Esophagus muscularis mucosa (tissue), 4 donors: ENCODE measurements at regions not wholly inside any gene's neighbourhood (a gene's known extent, or its start where the extent isn't known, plus 50 kb on each side); places are given as distances from the start of the nearest gene placed in this dataset.

Experiments
- CTCF ChIP-seq, 3 experiments: fragments of 200-600 bp in 2 of 3; fragments of 450-650 bp in 1 of 3; sonication (generic) in 2 of 3; IDR thresholded peaks; one replicate each; pipeline ENCODE4 v1.5.1; 2017 to 2019; ENCODE audit warnings: antibody characterized with exemption in 3 of 3, mild to moderate bottlenecking in 2 of 3, moderate library complexity in 1 of 3
- EP300 ChIP-seq: sonication (generic); formaldehyde crosslinking; IDR thresholded peaks from one replicate; pipeline ENCODE4 v1.6.1; 2017; ENCODE audit warnings: antibody characterized with exemption
- POLR2A ChIP-seq: fragments of 450-650 bp; IDR thresholded peaks from one replicate; pipeline ENCODE4 v1.6.1; 2017; ENCODE audit warnings: antibody characterized with exemption, moderate library complexity, mild to moderate bottlenecking, low read depth
- POLR2AphosphoS5 ChIP-seq, 2 donors: sonication (generic); formaldehyde crosslinking; IDR thresholded peaks; one replicate each; pipeline ENCODE4 v1.6.1; 2017; ENCODE audit warnings: antibody characterized with exemption in 2 of 2

GRCh38 chr18:41731884-41732283 lies 223.2 kb upstream of the PIK3C3 start:
- no peak for TF ChIP-seq POLR2A
- no peak for TF ChIP-seq CTCF (IDR thresholded peaks at IDR 0.05)
- TF ChIP-seq POLR2AphosphoS5 (IDR thresholded peaks at IDR 0.05): no peak
- no peak for TF ChIP-seq EP300
